GM23338 (cell line): ENCODE measurements at regions not wholly inside any gene's neighbourhood (a gene's known extent, or its start where the extent isn't known, plus 50 kb on each side); places are given as distances from the start of the nearest gene placed in this dataset.

Experiments
- ATAC-seq: fragments of 200-7000 bp; cut with Tn5 transposase; 3 replicates; pipeline ENCODE4 v1.9.1; 2020
- DNase-seq: peaks from one replicate; pipeline ENCODE4 v3.0.0-alpha.2; 2015; ENCODE audit warnings: low spot score
- H2AFZ ChIP-seq: fragments of 200-600 bp; sonication (generic); 2 replicates; pipeline ENCODE4 v1.8.0; 2016; ENCODE audit warnings: antibody characterized with exemption, mild to moderate bottlenecking, moderate library complexity
- H3F3A ChIP-seq: fragments of 200-600 bp; sonication (generic); replicated peaks from 2 replicates; pipeline ENCODE4 v1.8.0; 2017; ENCODE audit warnings: antibody characterized with exemption, mixed run types, low read depth
- H3K27ac ChIP-seq: fragments of 200-600 bp; sonication (generic); 2 replicates; pipeline ENCODE4 v1.6.1; 2016; ENCODE audit warnings: low read depth
- H3K27me3 ChIP-seq: fragments of 200-600 bp; sonication (generic); 2 replicates; pipeline ENCODE4 v1.8.0; 2016; ENCODE audit warnings: mild to moderate bottlenecking, mixed run types, moderate library complexity; ENCODE audit not compliant: insufficient read depth
- H3K36me3 ChIP-seq: fragments of 200-600 bp; sonication (generic); 2 replicates; pipeline ENCODE4 v1.8.0; 2016; ENCODE audit warnings: mild to moderate bottlenecking; ENCODE audit not compliant: insufficient read depth
- H3K4me1 ChIP-seq: fragments of 200-600 bp; sonication (generic); 2 replicates; pipeline ENCODE4 v1.8.0; 2016; ENCODE audit warnings: mild to moderate bottlenecking, moderate library complexity; ENCODE audit not compliant: insufficient read depth
- H3K4me2 ChIP-seq: fragments of 200-600 bp; sonication (generic); 2 replicates; pipeline ENCODE4 v1.7.1; 2017; ENCODE audit warnings: mixed run types
- H3K4me3 ChIP-seq: fragments of 200-600 bp; sonication (generic); 2 replicates; pipeline ENCODE4 v1.6.1; 2016; ENCODE audit warnings: mixed run types
- H3K79me2 ChIP-seq: fragments of 200-600 bp; sonication (generic); replicated peaks from 2 replicates; pipeline ENCODE4 v1.8.0; 2017; ENCODE audit warnings: mild to moderate bottlenecking; ENCODE audit not compliant: insufficient read depth
- H3K9me2 ChIP-seq: fragments of 200-600 bp; sonication (generic); 2 replicates; pipeline ENCODE4 v1.8.0; 2017; ENCODE audit not compliant: insufficient read depth
- H4K20me1 ChIP-seq: fragments of 200-600 bp; sonication (generic); replicated peaks from 2 replicates; pipeline ENCODE4 v1.8.0; 2017; ENCODE audit warnings: mild to moderate bottlenecking; ENCODE audit not compliant: insufficient read depth
- H3K27ac Mint-ChIP-seq: 2 replicates; pipeline ENCODE4 v1.8.0; 2020; ENCODE audit warnings: inconsistent platforms, mild to moderate bottlenecking, moderate library complexity, mixed read lengths
- H3K27me3 Mint-ChIP-seq: 3 replicates; pipeline ENCODE4 v1.8.0; 2022; ENCODE audit warnings: low read depth, mild to moderate bottlenecking, moderate library complexity, mixed read lengths, inconsistent platforms; ENCODE audit not compliant: insufficient read depth, poor library complexity
- H3K36me3 Mint-ChIP-seq: 3 replicates; pipeline ENCODE4 v1.8.0; 2021; ENCODE audit warnings: low read depth, mild to moderate bottlenecking, inconsistent platforms, moderate library complexity, mixed read lengths
- H3K4me1 Mint-ChIP-seq: 3 replicates; pipeline ENCODE4 v1.8.0; 2020; ENCODE audit warnings: mild to moderate bottlenecking, inconsistent platforms, mixed read lengths
- H3K4me3 Mint-ChIP-seq: 3 replicates; pipeline ENCODE4 v1.8.0; 2021; ENCODE audit warnings: moderate library complexity, mild to moderate bottlenecking, inconsistent platforms, mixed read lengths
- H3K9me3 Mint-ChIP-seq: 3 replicates; pipeline ENCODE4 v1.8.0; 2020; ENCODE audit warnings: moderate library complexity, mild to moderate bottlenecking, inconsistent platforms, mixed read lengths
- CREB1 ChIP-seq: fragments of 250-450 bp; sonication (Bioruptor Pico); IDR thresholded peaks from 2 replicates; pipeline ENCODE4 v1.5.0; 2020; ENCODE audit warnings: low read depth, mild to moderate bottlenecking, moderate library complexity
- CTCF ChIP-seq, 2 experiments: fragments of 200-600 bp in 1 of 2; sonication (generic) in 1 of 2; conservative IDR thresholded peaks; 2 replicates each; pipeline versions ENCODE4 v1.5.1 to v1.6.1; 2016 to 2017; ENCODE audit warnings: antibody characterized with exemption in 2 of 2, low read depth in 2 of 2, mild to moderate bottlenecking in 2 of 2, moderate library complexity in 1 of 2
- ETS1 ChIP-seq: IDR thresholded peaks from 2 replicates; pipeline ENCODE4 v1.6.1; 2016; ENCODE audit warnings: antibody characterized with exemption
- EZH2 ChIP-seq: fragments of 200-600 bp; sonication (generic); IDR thresholded peaks from one replicate; pipeline ENCODE4 v1.8.0; 2017; ENCODE audit warnings: antibody characterized with exemption, mild to moderate bottlenecking, low read depth; ENCODE audit not compliant: unreplicated experiment
- EZH2phosphoT487 ChIP-seq: fragments of 200-600 bp; sonication (generic); IDR thresholded peaks from one replicate; pipeline ENCODE4 v1.8.1; 2018; ENCODE audit warnings: antibody characterized with exemption; ENCODE audit not compliant: unreplicated experiment
- JUNB ChIP-seq: IDR thresholded peaks from one replicate; pipeline ENCODE4 v1.6.1; 2016; ENCODE audit warnings: antibody characterized with exemption; ENCODE audit not compliant: unreplicated experiment
- NANOG ChIP-seq: IDR thresholded peaks from 2 replicates; pipeline ENCODE4 v1.6.1; 2016; ENCODE audit warnings: antibody characterized with exemption, borderline replicate concordance
- POLR2AphosphoS5 ChIP-seq: IDR thresholded peaks from 2 replicates; pipeline ENCODE4 v1.6.1; 2016; ENCODE audit warnings: antibody characterized with exemption, low read depth
- REST ChIP-seq: IDR thresholded peaks from one replicate; pipeline ENCODE4 v1.6.1; 2018; ENCODE audit warnings: antibody characterized with exemption; ENCODE audit not compliant: unreplicated experiment
- STAT1 ChIP-seq: IDR thresholded peaks from one replicate; pipeline ENCODE4 v1.6.1; 2016; ENCODE audit warnings: antibody characterized with exemption; ENCODE audit not compliant: unreplicated experiment
- ZNF114 ChIP-seq: fragments of 250-450 bp; sonication (Bioruptor Pico); IDR thresholded peaks from 2 replicates; pipeline ENCODE4 v1.5.0; 2020; ENCODE audit warnings: mild to moderate bottlenecking, moderate library complexity
- ZNF331 ChIP-seq: fragments of 250-450 bp; sonication (Bioruptor Pico); IDR thresholded peaks from 2 replicates; pipeline ENCODE4 v1.5.0; 2020; ENCODE audit warnings: low read depth, mild to moderate bottlenecking, moderate library complexity
- ZNF462 ChIP-seq: fragments of 250-450 bp; sonication (Bioruptor Pico); IDR thresholded peaks from 2 replicates; pipeline ENCODE4 v1.5.0; 2020; ENCODE audit warnings: mild to moderate bottlenecking, moderate library complexity

- Mint-ChIP-seq H3K4me1 (peaks cover 11% of the 10 kb centered on the region; the same call in 2 of the 3 replicates), H3K27ac (no peak overlapping the region), H3K27me3 (peaks cover 2% of the 10 kb centered on the region), H3K9me3 (no peaks in the 10 kb centered on the region), H3K4me3 (no peak overlapping the region), H3K36me3 (no peaks in the 10 kb centered on the region)
- Histone ChIP-seq H3F3A (no peaks in the 10 kb centered on the region), H3K27ac (no peak overlapping the region), H3K4me3 (no peak overlapping the region), H3K36me3 (no peaks in the 10 kb centered on the region), H3K4me1 (peaks cover 7% of the 10 kb centered on the region; the same call in 1 of the 2 replicates), H3K27me3 (no peaks in the 10 kb centered on the region), H3K4me2 (no peak overlapping the region), H2AFZ (peak overlapping the region; percentile 75; the same call in 1 of the 2 replicates), H4K20me1 (no peaks in the 10 kb centered on the region), H3K79me2 (no peaks in the 10 kb centered on the region), H3K9me2 (peaks cover 3% of the 10 kb centered on the region; the same call in 1 of the 2 replicates)
- TF ChIP-seq NANOG = no peak
- no peak for TF ChIP-seq ZNF114 (CRISPR knock-in tag)
- no peak for TF ChIP-seq ETS1
- no peak for TF ChIP-seq ZNF331
- no peak for TF ChIP-seq EZH2
- TF ChIP-seq STAT1 = no peak
- no peak for TF ChIP-seq ZNF462
- TF ChIP-seq CTCF (conservative IDR thresholded peaks at IDR 0.05; ENCODE audit: low read depth in 2 of 2) = no peak
- no peak for TF ChIP-seq REST
- TF ChIP-seq CREB1 (CRISPR knock-in tag) = no peak
- TF ChIP-seq POLR2AphosphoS5 = no peak
- TF ChIP-seq JUNB = no peak
- TF ChIP-seq EZH2phosphoT487 = no peak
- peak; percentile 33; the same call in 1 of the 3 replicates for ATAC-seq
- peak; percentile 15 for DNase-seq
Measured at GRCh38 chr3:109921509-109921908, 584.2 kb upstream of the DPPA4 start.
